ENCODE measurements at regions not wholly inside any gene's neighbourhood (a gene's known extent, or its start where the extent isn't known, plus 50 kb on each side); places are given as distances from the start of the nearest gene placed in this dataset.

- H3K4me3 ChIP-seq, result no peak overlapping the region
- H3K27ac ChIP-seq, result no peak overlapping the region
- no peaks in the 10 kb centered on the region for H3K36me3 ChIP-seq
- H3K27me3 ChIP-seq, result no peaks in the 10 kb centered on the region
- H3K4me1 ChIP-seq, result no peaks in the 10 kb centered on the region
- no peak for DNase-seq (ENCODE audit: extremely low spot score in 2 of 2)
- intact Hi-C loops (cut with DNase I), result no loop called here
- no peak for TF ChIP-seq POLR2A (IDR thresholded peaks at IDR 0.05)
- TF ChIP-seq, protein P1, sequence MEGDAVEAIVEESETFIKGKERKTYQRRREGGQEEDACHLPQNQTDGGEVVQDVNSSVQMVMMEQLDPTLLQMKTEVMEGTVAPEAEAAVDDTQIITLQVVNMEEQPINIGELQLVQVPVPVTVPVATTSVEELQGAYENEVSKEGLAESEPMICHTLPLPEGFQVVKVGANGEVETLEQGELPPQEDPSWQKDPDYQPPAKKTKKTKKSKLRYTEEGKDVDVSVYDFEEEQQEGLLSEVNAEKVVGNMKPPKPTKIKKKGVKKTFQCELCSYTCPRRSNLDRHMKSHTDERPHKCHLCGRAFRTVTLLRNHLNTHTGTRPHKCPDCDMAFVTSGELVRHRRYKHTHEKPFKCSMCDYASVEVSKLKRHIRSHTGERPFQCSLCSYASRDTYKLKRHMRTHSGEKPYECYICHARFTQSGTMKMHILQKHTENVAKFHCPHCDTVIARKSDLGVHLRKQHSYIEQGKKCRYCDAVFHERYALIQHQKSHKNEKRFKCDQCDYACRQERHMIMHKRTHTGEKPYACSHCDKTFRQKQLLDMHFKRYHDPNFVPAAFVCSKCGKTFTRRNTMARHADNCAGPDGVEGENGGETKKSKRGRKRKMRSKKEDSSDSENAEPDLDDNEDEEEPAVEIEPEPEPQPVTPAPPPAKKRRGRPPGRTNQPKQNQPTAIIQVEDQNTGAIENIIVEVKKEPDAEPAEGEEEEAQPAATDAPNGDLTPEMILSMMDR (IDR thresholded peaks at IDR 0.05), result no peak
- no peak for TF ChIP-seq POLR2AphosphoS5 (IDR thresholded peaks at IDR 0.05; ENCODE audit: insufficient read depth in 1 of 2, low read depth in 1 of 2)
- H3K9me3 ChIP-seq, result no peaks in the 10 kb centered on the region
Observed at GRCh38 chr2:139170406-139170805, 390.2 kb upstream of the NXPH2 start.

GRCh38 chr2:139165601-139166000, 385.4 kb upstream of the NXPH2 start:
- Histone ChIP-seq H3K9me3 (no peaks in the 10 kb centered on the region), H3K4me1 (no peaks in the 10 kb centered on the region), H3K36me3 (no peaks in the 10 kb centered on the region), H3K4me3 (no peak overlapping the region), H3K27ac (no peak overlapping the region), H3K27me3 (no peaks in the 10 kb centered on the region)
- TF ChIP-seq POLR2AphosphoS5 (IDR thresholded peaks at IDR 0.05; ENCODE audit: insufficient read depth in 1 of 2, low read depth in 1 of 2), result no peak
- TF ChIP-seq, protein P1 (IDR thresholded peaks at IDR 0.05), result no peak
- DNase-seq (ENCODE audit: extremely low spot score in 2 of 2), result no peak
- intact Hi-C loops (cut with DNase I), result no loop called here

- Histone ChIP-seq H3K27me3 (no peaks in the 10 kb centered on the region), H3K27ac (no peak overlapping the region), H3K36me3 (no peaks in the 10 kb centered on the region), H3K9me3 (no peaks in the 10 kb centered on the region), H3K4me1 (no peaks in the 10 kb centered on the region), H3K4me3 (no peak overlapping the region)
- intact Hi-C loops (cut with DNase I), result no loop called here
- no peak for DNase-seq (ENCODE audit: extremely low spot score in 2 of 2)
- TF ChIP-seq POLR2AphosphoS5 (IDR thresholded peaks at IDR 0.05; ENCODE audit: insufficient read depth in 1 of 2, low read depth in 1 of 2), result no peak
- TF ChIP-seq POLR2A (IDR thresholded peaks at IDR 0.05), result no peak
- TF ChIP-seq, protein P1 (IDR thresholded peaks at IDR 0.05), result no peak
Observed at GRCh38 chr2:139165041-139165440, 384.9 kb upstream of the NXPH2 start.

GRCh38 chr2:139162957-139163356, 382.8 kb upstream of the NXPH2 start:
- Histone ChIP-seq H3K36me3 (no peaks in the 10 kb centered on the region), H3K4me3 (no peak overlapping the region), H3K27ac (no peak overlapping the region), H3K27me3 (no peaks in the 10 kb centered on the region), H3K9me3 (no peaks in the 10 kb centered on the region), H3K4me1 (no peaks in the 10 kb centered on the region)
- no peak for DNase-seq (ENCODE audit: extremely low spot score in 2 of 2)
- TF ChIP-seq, protein P1 (IDR thresholded peaks at IDR 0.05), result no peak
- intact Hi-C loops (cut with DNase I), result no loop called here

DNA sequence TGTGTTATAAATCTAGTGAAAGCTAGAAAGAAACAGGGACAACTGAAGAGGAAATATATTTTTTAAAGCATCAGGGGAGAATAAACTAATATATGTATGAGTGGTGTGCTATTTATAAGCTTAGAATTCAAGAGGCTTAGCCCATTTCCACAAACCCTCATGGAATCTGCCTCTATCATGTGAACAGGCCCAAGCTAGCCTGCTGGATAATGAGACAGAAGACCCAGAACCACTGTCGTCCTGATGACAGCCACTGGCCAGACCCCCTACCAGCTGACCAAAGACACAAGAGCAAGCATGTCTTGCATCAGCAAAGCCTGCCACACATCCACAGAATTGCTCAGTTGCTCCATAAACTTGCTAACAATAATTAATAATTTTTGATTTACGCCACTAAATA, 382.3 kb upstream of the NXPH2 start:
- intact Hi-C loops (cut with DNase I), result no loop called here
- H3K4me1 ChIP-seq, result no peaks in the 10 kb centered on the region
- H3K27me3 ChIP-seq, result no peaks in the 10 kb centered on the region
- no peak overlapping the region for H3K4me3 ChIP-seq
- no peaks in the 10 kb centered on the region for H3K9me3 ChIP-seq
- no peak for DNase-seq (ENCODE audit: extremely low spot score in 2 of 2)
- H3K27ac ChIP-seq, result no peak overlapping the region
- TF ChIP-seq, protein P1 (IDR thresholded peaks at IDR 0.05), result no peak
- TF ChIP-seq POLR2A (IDR thresholded peaks at IDR 0.05) (no peak), POLR2AphosphoS5 (IDR thresholded peaks at IDR 0.05; ENCODE audit: insufficient read depth in 1 of 2, low read depth in 1 of 2) (no peak)
- no peaks in the 10 kb centered on the region for H3K36me3 ChIP-seq

Measured in vagina (tissue), 2 donors.